Testis (tissue), 2 donors: ENCODE measurements at regions not wholly inside any gene's neighbourhood (a gene's known extent, or its start where the extent isn't known, plus 50 kb on each side); places are given as distances from the start of the nearest gene placed in this dataset.

ENCODE experiments used
- DNase-seq: peaks from one replicate; pipeline ENCODE4 v3.0.0-alpha.2; 2019
- H3K27ac ChIP-seq, 2 donors: fragments of 200-600 bp; sonication (generic); one replicate each; pipeline ENCODE4 v1.5.1; 2019
- H3K27me3 ChIP-seq: fragments of 200-600 bp; sonication (generic); one replicate; pipeline ENCODE4 v1.5.1; 2019
- H3K36me3 ChIP-seq: fragments of 200-600 bp; sonication (generic); one replicate; pipeline ENCODE4 v1.5.1; 2017; ENCODE audit warnings: low read depth; ENCODE audit errors: missing control alignments
- H3K4me1 ChIP-seq: fragments of 200-600 bp; sonication (generic); one replicate; pipeline ENCODE4 v1.5.1; 2019
- H3K4me3 ChIP-seq, 2 donors: fragments of 200-600 bp; sonication (generic); one replicate each; pipeline ENCODE4 v1.5.1; 2017 to 2019
- H3K9me3 ChIP-seq: fragments of 200-600 bp; sonication (generic); one replicate; pipeline ENCODE4 v1.5.1; 2017
- CTCF ChIP-seq, 3 experiments: fragments of 450-650 bp in 2 of 3; fragments of 200-600 bp in 1 of 3; sonication (generic) in 1 of 3; IDR thresholded peaks; one replicate each; pipeline ENCODE4 v1.5.1; 2016 to 2019; ENCODE audit warnings: antibody characterized with exemption in 3 of 3, mild to moderate bottlenecking in 2 of 3, moderate library complexity in 1 of 3
- POLR2A ChIP-seq: fragments of 450-650 bp; IDR thresholded peaks from one replicate; pipeline ENCODE4 v1.6.1; 2017; ENCODE audit warnings: antibody characterized with exemption, mild to moderate bottlenecking, moderate library complexity
- WGBS, 2 donors: methylation state at CpG; one replicate each; pipeline ENCODE4 v1.1.5; 2018; 5-methylcytosine and 5-hydroxymethylcytosine counted together
- intact Hi-C: fragments of 100-400 bp; cut with DNase I; formaldehyde crosslinking; loops from one replicate; pipeline ENCODE4 v1.15.1; 2023; ENCODE audit warnings: low total_unique reads

- Histone ChIP-seq H3K4me3 (no peak overlapping the region), H3K27me3 (no peaks in the 10 kb centered on the region), H3K4me1 (no peaks in the 10 kb centered on the region), H3K9me3 (no peaks in the 10 kb centered on the region), H3K36me3 (no peaks in the 10 kb centered on the region), H3K27ac (no peak overlapping the region)
- intact Hi-C loops = no loop called here
- TF ChIP-seq CTCF (IDR thresholded peaks at IDR 0.05) = no peak
- no peak for TF ChIP-seq POLR2A
- no peak for DNase-seq
- 95 to 96% methylated on average over 8 of the region's 8 CpGs for WGBS, 2 donors
Measured at GRCh38 chr17:63191610-63192009, 225.6 kb downstream of the TANC2 start.

GRCh38 chr17:63193827-63194226 is 227.8 kb downstream of the TANC2 start:
- intact Hi-C loops = no loop called here
- TF ChIP-seq POLR2A (no peak), CTCF (IDR thresholded peaks at IDR 0.05) (no peak)

GRCh38 chr17:63196772-63197335 is 230.8 kb downstream of the TANC2 start:
- 86 to 90% methylated on average over 1 of the region's 1 CpG for WGBS, 2 donors
- Histone ChIP-seq H3K9me3 (no peaks in the 10 kb centered on the region), H3K4me1 (no peaks in the 10 kb centered on the region), H3K27ac (no peak overlapping the region), H3K27me3 (no peaks in the 10 kb centered on the region), H3K4me3 (no peak overlapping the region), H3K36me3 (no peaks in the 10 kb centered on the region)
- TF ChIP-seq POLR2A (no peak), CTCF (IDR thresholded peaks at IDR 0.05) (no peak)
- intact Hi-C loops = no loop called here
- DNase-seq = no peak

More at GRCh38 chr17:63193827-63194226, 227.8 kb downstream of the TANC2 start:
- no peak overlapping the region for H3K4me3 ChIP-seq
- no peak overlapping the region for H3K27ac ChIP-seq
- 54 to 77% methylated on average over 1 of the region's 1 CpG for WGBS, 2 donors
- no peaks in the 10 kb centered on the region for H3K9me3 ChIP-seq
- H3K27me3 ChIP-seq = no peaks in the 10 kb centered on the region
- no peaks in the 10 kb centered on the region for H3K36me3 ChIP-seq
- DNase-seq = no peak
- H3K4me1 ChIP-seq = no peaks in the 10 kb centered on the region

- Histone ChIP-seq H3K4me3 (no peak overlapping the region), H3K36me3 (no peaks in the 10 kb centered on the region), H3K27me3 (no peaks in the 10 kb centered on the region), H3K9me3 (no peaks in the 10 kb centered on the region), H3K27ac (no peak overlapping the region), H3K4me1 (no peaks in the 10 kb centered on the region)
- TF ChIP-seq CTCF (IDR thresholded peaks at IDR 0.05) (no peak), POLR2A (no peak)
- 97 to 98% methylated on average over 2 of the region's 2 CpGs for WGBS, 2 donors
- DNase-seq = no peak
- intact Hi-C loops = no loop called here
Measured at GRCh38 chr17:63203652-63204051, 237.6 kb downstream of the TANC2 start.

GRCh38 chr17:63221939-63222338 is 224.2 kb downstream of the CYB561 start:
- intact Hi-C loops = no loop called here
- DNase-seq = no peak
- no peaks in the 10 kb centered on the region for H3K27me3 ChIP-seq

More at GRCh38 chr17:63221939-63222338, 224.2 kb downstream of the CYB561 start:
- no peak for TF ChIP-seq POLR2A
- no peak for TF ChIP-seq CTCF (IDR thresholded peaks at IDR 0.05)
- 88 to 100% methylated on average over 1 of the region's 1 CpG for WGBS, 2 donors
- no peaks in the 10 kb centered on the region for H3K4me1 ChIP-seq
- no peaks in the 10 kb centered on the region for H3K36me3 ChIP-seq
- no peaks in the 10 kb centered on the region for H3K9me3 ChIP-seq
- no peak overlapping the region for H3K27ac ChIP-seq
- no peak overlapping the region for H3K4me3 ChIP-seq
